ENCODE measurements at regions not wholly inside any gene's neighbourhood (a gene's known extent, or its start where the extent isn't known, plus 50 kb on each side); places are given as distances from the start of the nearest gene placed in this dataset.

GRCh38 chr7:25279705-25280104, 51.4 kb upstream of the NPVF start:
- TF ChIP-seq, protein P1, sequence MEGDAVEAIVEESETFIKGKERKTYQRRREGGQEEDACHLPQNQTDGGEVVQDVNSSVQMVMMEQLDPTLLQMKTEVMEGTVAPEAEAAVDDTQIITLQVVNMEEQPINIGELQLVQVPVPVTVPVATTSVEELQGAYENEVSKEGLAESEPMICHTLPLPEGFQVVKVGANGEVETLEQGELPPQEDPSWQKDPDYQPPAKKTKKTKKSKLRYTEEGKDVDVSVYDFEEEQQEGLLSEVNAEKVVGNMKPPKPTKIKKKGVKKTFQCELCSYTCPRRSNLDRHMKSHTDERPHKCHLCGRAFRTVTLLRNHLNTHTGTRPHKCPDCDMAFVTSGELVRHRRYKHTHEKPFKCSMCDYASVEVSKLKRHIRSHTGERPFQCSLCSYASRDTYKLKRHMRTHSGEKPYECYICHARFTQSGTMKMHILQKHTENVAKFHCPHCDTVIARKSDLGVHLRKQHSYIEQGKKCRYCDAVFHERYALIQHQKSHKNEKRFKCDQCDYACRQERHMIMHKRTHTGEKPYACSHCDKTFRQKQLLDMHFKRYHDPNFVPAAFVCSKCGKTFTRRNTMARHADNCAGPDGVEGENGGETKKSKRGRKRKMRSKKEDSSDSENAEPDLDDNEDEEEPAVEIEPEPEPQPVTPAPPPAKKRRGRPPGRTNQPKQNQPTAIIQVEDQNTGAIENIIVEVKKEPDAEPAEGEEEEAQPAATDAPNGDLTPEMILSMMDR (IDR thresholded peaks at IDR 0.05), result no peak
- no peak for TF ChIP-seq POLR2A (IDR thresholded peaks at IDR 0.05)
- intact Hi-C loops (cut with DNase I), result no loop called here
- 79 to 88% (median 82%) methylated on average over 4 of the region's 4 CpGs for WGBS, 4 donors
- H3K27me3 ChIP-seq, result no peaks in the 10 kb centered on the region
- H3K4me1 ChIP-seq (replicated peaks in 1 of 2), result no peaks in the 10 kb centered on the region
- H3K9me3 ChIP-seq (replicated peaks in 1 of 3), result no peaks in the 10 kb centered on the region
- no peak overlapping the region for H3K27ac ChIP-seq
- H3K4me3 ChIP-seq, result no peak overlapping the region
- no peaks in the 10 kb centered on the region for H3K36me3 ChIP-seq (replicated peaks in 1 of 2)
- no peak for DNase-seq

- H3K27ac ChIP-seq, result no peak overlapping the region
- no peak overlapping the region for H3K4me3 ChIP-seq
- no peak for TF ChIP-seq POLR2A (IDR thresholded peaks at IDR 0.05)
- TF ChIP-seq, protein P1 (IDR thresholded peaks at IDR 0.05), result no peak
- WGBS, 4 donors, result 76 to 89% (median 85%) methylated on average over 3 of the region's 3 CpGs
- DNase-seq, result no peak
- no peaks in the 10 kb centered on the region for H3K36me3 ChIP-seq (replicated peaks in 1 of 2)
- H3K27me3 ChIP-seq, result no peaks in the 10 kb centered on the region
- no peaks in the 10 kb centered on the region for H3K9me3 ChIP-seq (replicated peaks in 1 of 3)
- intact Hi-C loops (cut with DNase I), result no loop called here
- no peaks in the 10 kb centered on the region for H3K4me1 ChIP-seq (replicated peaks in 1 of 2)
These were observed 51.9 kb upstream of the NPVF start for GRCh38 chr7:25280181-25280580.

- Histone ChIP-seq H3K27ac (no peak overlapping the region), H3K36me3 (replicated peaks in 1 of 2) (no peaks in the 10 kb centered on the region), H3K4me1 (replicated peaks in 1 of 2) (no peaks in the 10 kb centered on the region), H3K9me3 (replicated peaks in 1 of 3) (no peaks in the 10 kb centered on the region), H3K27me3 (no peaks in the 10 kb centered on the region), H3K4me3 (no peak overlapping the region)
- intact Hi-C loops (cut with DNase I), result no loop called here
- TF ChIP-seq POLR2A (IDR thresholded peaks at IDR 0.05), result no peak
- TF ChIP-seq, protein P1 (IDR thresholded peaks at IDR 0.05), result no peak
- DNase-seq, result no peak
- 75 to 81% (median 79%) methylated on average over 5 to 8 of the region's 8 CpGs for WGBS, 4 donors
These were observed 53.9 kb upstream of the NPVF start for GRCh38 chr7:25282194-25282593.

- Histone ChIP-seq H3K36me3 (replicated peaks in 1 of 2) (no peaks in the 10 kb centered on the region), H3K4me3 (no peak overlapping the region), H3K9me3 (replicated peaks in 1 of 3) (no peaks in the 10 kb centered on the region), H3K27me3 (no peaks in the 10 kb centered on the region), H3K27ac (no peak overlapping the region), H3K4me1 (replicated peaks in 1 of 2) (no peaks in the 10 kb centered on the region)
- TF ChIP-seq, protein P1 (IDR thresholded peaks at IDR 0.05), result no peak
- no peak for TF ChIP-seq POLR2A (IDR thresholded peaks at IDR 0.05)
- intact Hi-C loops (cut with DNase I), result no loop called here
- no peak for DNase-seq
These were observed 58.5 kb upstream of the NPVF start for GRCh38 chr7:25286756-25287155.

Measured in adrenal gland (tissue), 9 donors.